Activated CD8-positive, alpha-beta memory T cell treated with anti-CD3 and anti-CD28 coated beads, Interleukin-2, amount 50 U/mL, for 24 hours (primary cell): ENCODE measurements at regions not wholly inside any gene's neighbourhood (a gene's known extent, or its start where the extent isn't known, plus 50 kb on each side); places are given as distances from the start of the nearest gene placed in this dataset.

Experiments
- DNase-seq: peaks from one replicate; pipeline ENCODE4 v3.0.0-alpha.2; 2020; ENCODE audit errors: extremely low read depth

- DNase-seq = no peak
Observed at GRCh38 chr2:145157741-145158591, 638.0 kb upstream of the ZEB2 start.

- DNase-seq = no peak
Observed at GRCh38 chr2:145157036-145157675, 637.2 kb upstream of the ZEB2 start.

GRCh38 chr2:145156199-145156598 lies 636.3 kb upstream of the ZEB2 start:
- no peak for DNase-seq

- no peak for DNase-seq
Observed at GRCh38 chr2:145155196-145155595, 635.3 kb upstream of the ZEB2 start.

- no peak for DNase-seq
Observed at GRCh38 chr2:145154731-145155130, 634.8 kb upstream of the ZEB2 start.

GRCh38 chr2:145146691-145147090 lies 626.8 kb upstream of the ZEB2 start:
- no peak for DNase-seq

GRCh38 chr2:145144131-145144728 lies 624.3 kb upstream of the ZEB2 start:
- no peak for DNase-seq

GRCh38 chr2:145141981-145142380 lies 622.1 kb upstream of the ZEB2 start:
- DNase-seq = no peak

- no peak for DNase-seq
Observed at GRCh38 chr2:145140658-145141057, 620.7 kb upstream of the ZEB2 start.

GRCh38 chr2:145138626-145139025 lies 618.7 kb upstream of the ZEB2 start:
- DNase-seq = no peak

GRCh38 chr2:145137901-145138300 lies 618.0 kb upstream of the ZEB2 start:
- DNase-seq = no peak

- no peak for DNase-seq
Observed at GRCh38 chr2:145137211-145137610, 617.3 kb upstream of the ZEB2 start.

GRCh38 chr2:145136702-145137101 lies 616.8 kb upstream of the ZEB2 start:
- DNase-seq = no peak

GRCh38 chr2:145126146-145126545 lies 606.2 kb upstream of the ZEB2 start:
- no peak for DNase-seq

- DNase-seq = no peak
Observed at GRCh38 chr2:145124085-145124484, 604.2 kb upstream of the ZEB2 start.

GRCh38 chr2:145123606-145124005 lies 603.7 kb upstream of the ZEB2 start:
- DNase-seq = no peak

- no peak for DNase-seq
Observed at GRCh38 chr2:145119225-145119624, 599.3 kb upstream of the ZEB2 start.

GRCh38 chr2:145116834-145117725 lies 597.2 kb upstream of the ZEB2 start:
- no peak for DNase-seq

GRCh38 chr2:145116056-145116455 lies 596.1 kb upstream of the ZEB2 start:
- DNase-seq = no peak

- no peak for DNase-seq
Observed at GRCh38 chr2:145114726-145115125, 594.8 kb upstream of the ZEB2 start.

- DNase-seq = no peak
Observed at GRCh38 chr2:145112467-145112866, 592.5 kb upstream of the ZEB2 start.
